K562 (cell line): ENCODE measurements at regions not wholly inside any gene's neighbourhood (a gene's known extent, or its start where the extent isn't known, plus 50 kb on each side); places are given as distances from the start of the nearest gene placed in this dataset.

Source experiments
- DIDO1 ChIP-seq: fragments of 450-650 bp; IDR thresholded peaks from 2 replicates; pipeline ENCODE4 v1.6.1; 2016; ENCODE audit warnings: low read depth, missing biosample characterization, missing genetic modification characterization
- ELF1 ChIP-seq: fragments of 200-800 bp; sonication (Bioruptor generic); IDR thresholded peaks from 2 replicates; pipeline ENCODE4 v1.6.1; 2016; ENCODE audit warnings: missing genetic modification characterization, missing compliant biosample characterization
- HDGF ChIP-seq: fragments of 450-650 bp; IDR thresholded peaks from 2 replicates; pipeline ENCODE4 v1.6.1; 2016
- LCOR ChIP-seq: sonication (generic); formaldehyde crosslinking; IDR thresholded peaks from 2 replicates; pipeline ENCODE4 v1.8.0; 2022; ENCODE audit warnings: mild to moderate bottlenecking, missing genetic modification reagents
- PRDM10 ChIP-seq: fragments of 450-650 bp; IDR thresholded peaks from 2 replicates; pipeline ENCODE4 v1.6.1; 2018; ENCODE audit not compliant: partially characterized antibody
- REST ChIP-seq, 2 experiments: fragments of 450-650 bp; formaldehyde crosslinking in 1 of 2; IDR thresholded peaks; 2 replicates each; pipeline versions ENCODE4 v1.4.0 to v1.6.1; 2014 to 2020; ENCODE audit warnings: mild to moderate bottlenecking in 2 of 2, borderline replicate concordance in 1 of 2, low read depth in 1 of 2
- SRF ChIP-seq, 2 experiments: fragments of 250-450, 450-650 bp in 1 of 2; sonication (Bioruptor Pico) in 1 of 2; sonication (generic) in 1 of 2; formaldehyde crosslinking; IDR thresholded peaks; 2 replicates each; pipeline versions ENCODE4 v1.5.0 to v1.5.1; 2020 to 2022; ENCODE audit warnings: mild to moderate bottlenecking in 1 of 2, missing genetic modification reagents in 1 of 2
- XRCC3 ChIP-seq: fragments of 450-650 bp; IDR thresholded peaks from 2 replicates; pipeline ENCODE4 v1.6.1; 2017; ENCODE audit warnings: mild to moderate bottlenecking, moderate library complexity
- TF ChIP-seq, protein P1 (sequence below): fragments of 150-350 bp; conservative IDR thresholded peaks from 2 replicates; pipeline ENCODE4 v1.6.1; 2014; ENCODE audit warnings: low read length
- TF ChIP-seq, protein P2 (sequence below): sonication (generic); formaldehyde crosslinking; IDR thresholded peaks from 2 replicates; pipeline ENCODE4 v1.8.1; 2023; ENCODE audit warnings: mild to moderate bottlenecking, missing genetic modification reagents

GRCh38 chr3:33980252-33980651 is 181.8 kb downstream of the PDCD6IP start (continued):
- TF ChIP-seq PRDM10 (no peak), REST (IDR thresholded peaks at IDR 0.05; ENCODE audit: borderline replicate concordance) (peak; percentile 32; the same call in 1 of the 2 replicates), REST (CRISPR knock-in tag; IDR thresholded peaks at IDR 0.05; ENCODE audit: low read depth) (no peak), XRCC3 (no peak), ELF1 (tag) (no peak), LCOR (CRISPR knock-in tag) (no peak), DIDO1 (tag) (no peak), HDGF (no peak), SRF (CRISPR knock-in tag; IDR thresholded peaks at IDR 0.05) (no peak)
- TF ChIP-seq, protein P1, sequence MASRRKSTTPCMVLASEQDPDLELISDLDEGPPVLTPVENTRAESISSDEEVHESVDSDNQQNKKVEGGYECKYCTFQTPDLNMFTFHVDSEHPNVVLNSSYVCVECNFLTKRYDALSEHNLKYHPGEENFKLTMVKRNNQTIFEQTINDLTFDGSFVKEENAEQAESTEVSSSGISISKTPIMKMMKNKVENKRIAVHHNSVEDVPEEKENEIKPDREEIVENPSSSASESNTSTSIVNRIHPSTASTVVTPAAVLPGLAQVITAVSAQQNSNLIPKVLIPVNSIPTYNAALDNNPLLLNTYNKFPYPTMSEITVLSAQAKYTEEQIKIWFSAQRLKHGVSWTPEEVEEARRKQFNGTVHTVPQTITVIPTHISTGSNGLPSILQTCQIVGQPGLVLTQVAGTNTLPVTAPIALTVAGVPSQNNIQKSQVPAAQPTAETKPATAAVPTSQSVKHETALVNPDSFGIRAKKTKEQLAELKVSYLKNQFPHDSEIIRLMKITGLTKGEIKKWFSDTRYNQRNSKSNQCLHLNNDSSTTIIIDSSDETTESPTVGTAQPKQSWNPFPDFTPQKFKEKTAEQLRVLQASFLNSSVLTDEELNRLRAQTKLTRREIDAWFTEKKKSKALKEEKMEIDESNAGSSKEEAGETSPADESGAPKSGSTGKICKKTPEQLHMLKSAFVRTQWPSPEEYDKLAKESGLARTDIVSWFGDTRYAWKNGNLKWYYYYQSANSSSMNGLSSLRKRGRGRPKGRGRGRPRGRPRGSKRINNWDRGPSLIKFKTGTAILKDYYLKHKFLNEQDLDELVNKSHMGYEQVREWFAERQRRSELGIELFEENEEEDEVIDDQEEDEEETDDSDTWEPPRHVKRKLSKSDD: no peak
- TF ChIP-seq, protein P2, sequence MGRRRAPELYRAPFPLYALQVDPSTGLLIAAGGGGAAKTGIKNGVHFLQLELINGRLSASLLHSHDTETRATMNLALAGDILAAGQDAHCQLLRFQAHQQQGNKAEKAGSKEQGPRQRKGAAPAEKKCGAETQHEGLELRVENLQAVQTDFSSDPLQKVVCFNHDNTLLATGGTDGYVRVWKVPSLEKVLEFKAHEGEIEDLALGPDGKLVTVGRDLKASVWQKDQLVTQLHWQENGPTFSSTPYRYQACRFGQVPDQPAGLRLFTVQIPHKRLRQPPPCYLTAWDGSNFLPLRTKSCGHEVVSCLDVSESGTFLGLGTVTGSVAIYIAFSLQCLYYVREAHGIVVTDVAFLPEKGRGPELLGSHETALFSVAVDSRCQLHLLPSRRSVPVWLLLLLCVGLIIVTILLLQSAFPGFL (CRISPR knock-in tag): no peak
